Epithelial cell of esophagus (primary cell): ENCODE measurements at regions not wholly inside any gene's neighbourhood (a gene's known extent, or its start where the extent isn't known, plus 50 kb on each side); places are given as distances from the start of the nearest gene placed in this dataset.
"Not testable (repeated sequence)": the region's sequence is repeated elsewhere in the genome, so short reads cannot be mapped to it uniquely, and the experiment has no call there.

Experiments
- DNase-seq: peaks from one replicate; pipeline ENCODE4 v3.0.0; 2010; ENCODE audit warnings: low read depth
- H3K4me3 ChIP-seq: 2 replicates; pipeline ENCODE4 v1.5.1; 2011; ENCODE audit warnings: mild to moderate bottlenecking, low read length, control low read depth
- TF ChIP-seq, protein P1 (sequence below): IDR thresholded peaks from 2 replicates; pipeline ENCODE4 v1.5.1; 2011; ENCODE audit warnings: low read depth, mild to moderate bottlenecking, low read length, control low read depth, inconsistent platforms; ENCODE audit not compliant: insufficient read depth; ENCODE audit errors: missing control alignments

DNA sequence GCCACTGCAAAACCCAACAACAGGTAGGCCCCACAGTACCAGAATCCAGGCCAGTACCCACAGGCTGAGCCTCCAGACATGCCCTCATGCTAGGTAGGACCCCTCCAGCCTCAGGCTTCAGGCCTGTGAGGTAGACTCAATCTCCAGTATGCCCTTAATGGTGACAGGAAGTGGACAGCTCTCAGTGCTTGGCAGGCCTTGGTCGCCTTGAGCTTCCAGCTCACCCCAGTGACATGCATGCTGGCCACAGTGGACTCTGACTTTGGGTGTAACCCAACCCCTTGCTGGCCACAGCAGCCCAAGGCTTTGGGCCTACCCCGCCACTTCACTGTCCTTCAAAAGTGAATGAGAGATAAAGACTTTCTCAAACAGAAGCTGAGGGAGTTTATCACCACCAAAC, 324.2 kb downstream of the ANTXR2 start:
- H3K4me3 ChIP-seq, result no peak overlapping the region
- TF ChIP-seq, protein P1, sequence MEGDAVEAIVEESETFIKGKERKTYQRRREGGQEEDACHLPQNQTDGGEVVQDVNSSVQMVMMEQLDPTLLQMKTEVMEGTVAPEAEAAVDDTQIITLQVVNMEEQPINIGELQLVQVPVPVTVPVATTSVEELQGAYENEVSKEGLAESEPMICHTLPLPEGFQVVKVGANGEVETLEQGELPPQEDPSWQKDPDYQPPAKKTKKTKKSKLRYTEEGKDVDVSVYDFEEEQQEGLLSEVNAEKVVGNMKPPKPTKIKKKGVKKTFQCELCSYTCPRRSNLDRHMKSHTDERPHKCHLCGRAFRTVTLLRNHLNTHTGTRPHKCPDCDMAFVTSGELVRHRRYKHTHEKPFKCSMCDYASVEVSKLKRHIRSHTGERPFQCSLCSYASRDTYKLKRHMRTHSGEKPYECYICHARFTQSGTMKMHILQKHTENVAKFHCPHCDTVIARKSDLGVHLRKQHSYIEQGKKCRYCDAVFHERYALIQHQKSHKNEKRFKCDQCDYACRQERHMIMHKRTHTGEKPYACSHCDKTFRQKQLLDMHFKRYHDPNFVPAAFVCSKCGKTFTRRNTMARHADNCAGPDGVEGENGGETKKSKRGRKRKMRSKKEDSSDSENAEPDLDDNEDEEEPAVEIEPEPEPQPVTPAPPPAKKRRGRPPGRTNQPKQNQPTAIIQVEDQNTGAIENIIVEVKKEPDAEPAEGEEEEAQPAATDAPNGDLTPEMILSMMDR, result no peak

GRCh38 chr4:79747252-79747651, 325.8 kb downstream of the ANTXR2 start:
- TF ChIP-seq, protein P1, result no peak
- no peak overlapping the region for H3K4me3 ChIP-seq
- DNase-seq, result no peak

More for the DNA sequence above, 324.2 kb downstream of the ANTXR2 start:
- DNase-seq, result no peak

GRCh38 chr4:79743014-79743413, 330.0 kb downstream of the ANTXR2 start:
- no peak for DNase-seq
- TF ChIP-seq, protein P1, result no peak
- H3K4me3 ChIP-seq, result no peak overlapping the region

DNA sequence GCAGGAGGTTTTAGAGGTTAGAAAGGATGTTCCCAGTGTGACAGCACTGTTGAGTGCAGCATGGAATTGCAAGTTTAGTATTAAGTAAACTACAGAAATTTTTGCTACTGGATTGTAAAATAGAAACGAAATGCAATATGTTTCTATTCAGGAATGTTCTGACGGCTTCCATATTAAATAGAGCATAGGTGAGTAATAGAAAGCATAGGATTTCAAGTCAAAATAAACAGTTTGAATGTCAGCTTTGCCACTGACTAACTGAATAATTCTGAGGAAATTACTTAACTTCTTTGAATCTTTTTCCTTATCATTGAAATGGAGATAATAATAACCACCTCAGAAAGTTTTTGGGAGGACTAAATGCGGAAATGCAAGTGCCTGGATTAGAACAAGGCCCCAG, 331.9 kb upstream of the GK2 start:
- TF ChIP-seq, protein P1, result no peak
- DNase-seq, result no peak

DNA sequence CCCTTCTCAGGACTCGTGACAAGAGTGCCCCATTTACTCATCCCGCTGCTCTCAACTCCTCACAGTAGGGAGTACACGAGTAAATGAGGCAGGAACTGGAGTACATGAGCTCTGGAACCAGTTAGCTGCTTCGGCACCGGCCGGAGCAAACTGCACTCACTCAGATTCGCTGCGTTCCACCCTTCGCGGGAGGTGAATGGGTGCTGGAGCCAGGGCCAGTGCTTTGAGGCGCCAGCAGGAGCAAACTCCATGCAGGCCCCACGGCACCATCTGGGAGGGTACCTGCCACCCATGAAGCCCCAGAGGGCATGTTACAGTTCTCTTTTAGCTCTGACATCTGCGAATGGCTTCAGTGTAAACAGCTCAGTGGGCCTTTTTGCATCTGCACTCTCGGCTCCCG, 315.5 kb upstream of the GK2 start:
- no peak overlapping the region for H3K4me3 ChIP-seq
- TF ChIP-seq, protein P1, result no peak
- no peak for DNase-seq

More for the DNA sequence above, 331.9 kb upstream of the GK2 start:
- H3K4me3 ChIP-seq, result no peak overlapping the region

DNA sequence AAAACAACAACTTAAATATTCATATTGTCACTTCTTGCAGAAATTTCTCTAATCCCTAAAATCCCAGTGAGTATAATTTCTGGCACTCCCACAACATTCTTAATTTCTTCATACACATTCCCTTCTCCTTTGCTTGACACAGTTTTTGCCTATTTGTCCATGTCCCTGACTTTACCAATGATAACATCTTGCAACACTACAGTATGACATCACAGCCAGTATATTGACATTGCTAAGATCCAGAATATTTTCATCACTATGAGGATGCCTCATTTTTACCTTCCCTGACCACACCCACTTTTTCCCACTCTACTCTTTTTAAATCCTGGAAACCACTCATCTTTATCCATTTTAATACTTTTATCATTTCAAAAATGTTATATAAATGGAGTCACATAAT, 292.3 kb upstream of the GK2 start:
- DNase-seq, result no peak
- TF ChIP-seq, protein P1, result no peak
- no peak overlapping the region for H3K4me3 ChIP-seq

- TF ChIP-seq, protein P1, result no peak
- DNase-seq, result no peak
Observed at GRCh38 chr4:79697444-79697843, 289.4 kb upstream of the GK2 start.

GRCh38 chr4:79696534-79696933, 288.5 kb upstream of the GK2 start:
- not testable (repeated sequence) for DNase-seq, H3K4me3 ChIP-seq

More at GRCh38 chr4:79697444-79697843, 289.4 kb upstream of the GK2 start:
- no peak overlapping the region for H3K4me3 ChIP-seq
